Endothelial cell of umbilical vein (primary cell): ENCODE measurements at regions not wholly inside any gene's neighbourhood (a gene's known extent, or its start where the extent isn't known, plus 50 kb on each side); places are given as distances from the start of the nearest gene placed in this dataset.

Source experiments
- CTCF ChIP-seq, 2 donors: IDR thresholded peaks; 1 replicate in 1 of 2; 2 replicates in 1 of 2; pipeline ENCODE4 v1.5.1; 2011; ENCODE audit warnings: low read length in 2 of 2, mild to moderate bottlenecking in 2 of 2, moderate library complexity in 2 of 2, control low read depth in 1 of 2, inconsistent platforms in 1 of 2, low read depth in 1 of 2; ENCODE audit not compliant: insufficient read depth in 1 of 2; ENCODE audit errors: extremely low read depth in 1 of 2
- EZH2 ChIP-seq: IDR thresholded peaks from 2 replicates; pipeline ENCODE4 v1.6.1; 2012; ENCODE audit warnings: borderline replicate concordance, low read depth, mild to moderate bottlenecking, moderate library complexity, low read length, inconsistent platforms; ENCODE audit not compliant: severe bottlenecking
- POLR2AphosphoS5 ChIP-seq: IDR thresholded peaks from 2 replicates; pipeline ENCODE4 v1.6.1; 2012; ENCODE audit warnings: low read depth, mild to moderate bottlenecking, control low read depth, low read length, moderate library complexity; ENCODE audit not compliant: insufficient read depth

- TF ChIP-seq CTCF (IDR thresholded peaks at IDR 0.05; ENCODE audit: extremely low read depth in 1 of 2, insufficient read depth in 1 of 2, low read depth in 1 of 2, low read length in 2 of 2) (no peak), EZH2 (no peak), POLR2AphosphoS5 (no peak)
Measured at GRCh38 chr4:10958226-10958856, 273.8 kb upstream of the CLNK start.
